HG03378 (cell line): ENCODE measurements at regions not wholly inside any gene's neighbourhood (a gene's known extent, or its start where the extent isn't known, plus 50 kb on each side); places are given as distances from the start of the nearest gene placed in this dataset.

Experiments
- ATAC-seq: cut with Tn5 transposase; IDR thresholded peaks from one replicate; pipeline ENCODE4 v1.9.1; 2021; ENCODE audit warnings: mild to moderate bottlenecking, moderate library complexity; ENCODE audit not compliant: unreplicated experiment

- no peak for ATAC-seq
Observed at GRCh38 chr14:98018628-98019027, 1221.4 kb downstream of the VRK1 start.

- no peak for ATAC-seq
Observed at GRCh38 chr14:98022541-98023520, 1225.6 kb downstream of the VRK1 start.

DNA sequence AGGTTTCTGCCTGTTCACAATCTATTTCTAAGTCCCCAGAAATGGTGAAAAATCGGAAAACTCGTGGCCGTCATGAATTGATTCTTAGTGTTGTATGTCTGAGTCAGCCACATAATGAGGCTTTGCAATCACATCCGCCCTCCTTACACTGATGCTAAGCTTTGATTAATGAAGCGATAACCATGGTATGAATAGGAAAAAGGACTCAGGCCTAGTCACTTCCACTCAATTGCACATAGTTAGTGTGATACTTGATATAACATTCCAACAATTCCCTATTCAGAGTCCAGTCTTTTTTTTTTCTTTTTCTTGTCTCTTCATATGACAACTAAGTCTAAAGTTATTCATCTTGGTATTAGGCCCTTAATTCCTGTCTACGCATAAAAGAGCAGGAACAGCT is 1231.0 kb downstream of the VRK1 start:
- no peak for ATAC-seq

DNA sequence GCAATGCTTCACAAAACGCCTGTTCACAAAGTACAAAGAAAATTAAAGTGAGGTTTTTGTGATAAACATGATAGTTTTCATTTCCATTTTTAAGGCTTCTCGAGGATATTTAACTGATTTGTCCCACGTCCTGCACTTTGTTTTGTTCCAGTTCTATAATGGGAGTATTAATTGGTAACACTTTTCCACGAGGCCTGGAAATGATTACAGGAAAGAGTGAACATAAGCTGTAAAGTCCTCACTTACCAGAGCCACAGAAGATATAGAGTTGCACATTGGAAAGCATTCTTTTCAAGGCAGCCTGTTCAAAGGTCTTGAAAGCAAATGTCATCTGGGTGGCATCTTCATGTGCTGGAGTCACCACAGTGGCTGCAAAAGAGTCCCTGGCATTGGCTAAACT is 1236.6 kb downstream of the BCL11B start:
- ATAC-seq = no peak

DNA sequence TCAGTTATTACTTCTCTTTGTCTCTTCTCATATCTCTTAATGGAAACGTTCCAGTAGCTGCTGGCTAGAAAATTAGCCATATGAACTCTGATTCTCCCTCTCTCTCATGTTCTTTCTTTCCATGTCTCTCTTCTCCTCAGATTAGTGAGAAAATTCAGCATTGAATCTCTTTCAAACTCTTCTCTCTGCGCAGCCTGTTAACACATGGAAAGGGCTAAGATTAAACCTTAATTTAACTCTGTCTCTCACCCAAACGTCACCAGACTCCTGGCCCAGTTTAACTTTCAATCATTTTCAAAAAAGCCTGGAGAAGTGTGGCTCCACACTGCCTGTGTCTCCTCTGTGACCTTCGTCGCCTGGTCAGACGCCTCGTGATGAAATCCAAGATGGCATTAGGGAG is 1234.2 kb downstream of the BCL11B start:
- ATAC-seq = no peak

DNA sequence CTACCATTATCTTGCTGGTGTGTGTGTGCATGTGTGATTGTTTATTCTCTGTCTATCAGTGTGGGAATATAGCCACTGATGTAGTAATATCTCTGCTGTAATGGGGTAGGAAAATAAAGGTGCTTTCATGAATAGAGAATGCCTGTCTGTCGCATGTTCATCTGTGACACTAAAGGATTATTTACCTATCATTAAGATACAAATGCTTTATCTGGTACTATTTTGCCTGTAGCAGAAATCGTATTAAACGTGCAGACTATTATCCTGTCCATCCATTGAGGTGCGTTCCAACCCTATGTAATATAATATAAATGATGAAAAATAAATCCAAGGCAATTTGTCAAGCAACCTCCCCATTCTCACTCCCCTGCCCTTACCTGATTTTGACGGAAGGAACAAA is 1215.1 kb downstream of the BCL11B start:
- ATAC-seq = no peak

DNA sequence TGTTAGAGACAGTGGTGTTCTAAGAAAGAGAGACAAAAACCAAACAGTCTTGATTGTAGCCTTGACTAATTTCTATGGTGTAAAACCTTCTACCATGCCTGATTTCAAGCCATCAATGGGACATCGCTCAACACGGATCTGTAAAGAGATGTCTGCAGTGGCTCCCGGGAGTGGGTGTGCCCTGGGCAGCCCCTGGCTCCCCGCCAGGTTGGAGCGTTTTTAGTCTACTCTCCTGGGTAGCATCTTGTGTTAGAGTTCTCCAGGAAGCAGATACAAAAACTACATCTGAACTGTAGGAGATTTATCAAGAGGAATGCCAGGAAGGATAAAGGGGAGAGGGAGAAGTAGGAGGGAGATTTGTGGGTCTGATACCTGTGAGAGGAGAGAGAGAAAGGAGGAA is 1212.9 kb downstream of the BCL11B start:
- no peak for ATAC-seq

DNA sequence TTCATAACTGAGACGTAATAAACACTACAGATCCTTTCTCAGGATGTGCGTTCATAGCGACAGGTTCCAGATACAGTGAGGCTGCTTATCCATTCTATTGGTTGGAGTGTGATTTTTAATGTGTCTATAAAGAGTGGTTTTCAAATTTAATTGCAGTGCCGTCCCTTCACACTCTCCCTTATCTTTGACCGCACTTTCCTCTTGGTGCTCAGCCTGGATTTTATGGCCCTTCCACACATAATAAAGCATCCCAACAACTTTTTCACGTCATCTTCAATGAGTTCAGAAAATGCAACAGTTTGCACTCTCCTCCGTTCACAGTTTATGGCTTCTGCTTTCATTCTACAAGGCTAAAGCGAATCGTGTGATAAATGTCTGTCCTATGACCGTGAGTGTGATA is 1209.9 kb downstream of the BCL11B start:
- ATAC-seq = no peak

GRCh38 chr14:98069712-98070171 is 1202.3 kb downstream of the BCL11B start:
- ATAC-seq = no peak

DNA sequence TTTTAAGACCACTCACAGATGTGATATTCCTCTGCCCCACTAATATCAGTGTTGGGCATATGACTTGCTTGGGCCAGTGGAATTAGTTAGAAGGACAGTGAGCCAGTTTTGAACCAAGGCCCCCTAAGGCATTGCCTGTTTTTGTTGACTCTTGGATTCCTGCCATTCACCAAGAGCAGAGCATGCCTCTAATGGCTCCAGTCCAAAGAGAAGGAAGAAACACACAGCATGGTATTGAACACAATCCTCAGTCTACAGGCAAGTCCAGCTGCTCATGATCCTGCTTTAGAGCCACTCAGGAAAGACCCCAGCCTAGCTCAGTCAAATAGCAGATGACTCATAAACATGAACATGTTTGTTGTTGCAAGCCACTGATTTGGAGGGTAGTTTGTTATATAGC is 1201.5 kb downstream of the BCL11B start:
- no peak for ATAC-seq

DNA sequence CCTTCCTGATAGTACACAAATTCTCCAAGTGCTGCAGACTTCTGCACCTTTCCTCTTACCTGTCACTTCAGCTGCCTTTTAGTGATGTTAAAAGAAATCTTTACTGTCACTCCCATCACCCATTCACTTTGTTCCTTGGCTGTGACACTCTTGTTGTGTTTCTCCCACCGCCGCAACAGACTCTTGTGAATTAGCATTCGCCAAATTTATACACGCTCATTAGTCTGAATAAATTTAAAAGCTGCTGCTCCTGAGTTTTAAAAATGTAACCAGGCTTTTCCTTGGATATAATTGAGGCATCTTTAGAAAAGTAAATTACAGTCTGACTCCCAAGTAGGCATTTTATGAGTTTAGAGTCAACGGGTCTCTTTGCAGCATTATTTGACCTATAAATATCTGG is 1197.9 kb downstream of the BCL11B start:
- no peak for ATAC-seq

DNA sequence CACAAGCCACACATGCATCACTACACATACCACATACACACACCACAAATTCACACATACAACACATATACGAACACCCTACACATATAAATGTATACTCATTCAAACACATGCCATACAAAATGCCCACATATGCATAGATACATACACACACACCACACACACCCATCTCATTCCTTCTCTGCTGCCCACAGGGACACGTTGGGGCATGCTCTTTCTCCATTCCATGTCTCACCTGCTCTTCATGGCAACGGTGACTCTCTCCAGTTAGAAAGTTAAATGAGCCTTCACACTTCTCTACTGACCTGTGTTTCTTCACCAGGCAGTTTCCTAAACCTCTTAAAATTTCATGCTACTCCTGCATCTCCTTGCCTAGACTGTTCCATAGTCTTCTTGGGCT is 1194.8 kb downstream of the BCL11B start:
- ATAC-seq = no peak

GRCh38 chr14:98082833-98083232 is 1189.2 kb downstream of the BCL11B start:
- ATAC-seq = no peak

DNA sequence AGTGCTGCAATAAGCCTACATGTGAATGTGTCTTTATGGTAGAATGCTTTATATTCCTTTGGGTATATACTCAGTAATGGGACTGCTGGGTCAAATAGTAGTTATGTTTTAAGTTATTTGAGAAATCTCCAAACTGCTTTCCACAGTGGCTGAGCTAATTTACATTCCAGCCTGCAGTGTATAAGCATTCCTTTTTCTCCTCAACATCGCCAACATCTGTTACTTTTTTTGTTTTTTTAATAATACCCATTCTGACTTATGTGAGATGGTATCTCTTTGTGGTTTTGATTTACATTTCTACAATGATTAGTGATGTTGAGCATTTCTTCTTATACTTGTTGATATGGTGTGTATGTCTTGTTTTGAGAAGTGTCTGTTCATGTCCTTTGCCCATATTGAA is 1186.2 kb downstream of the BCL11B start:
- ATAC-seq = no peak

DNA sequence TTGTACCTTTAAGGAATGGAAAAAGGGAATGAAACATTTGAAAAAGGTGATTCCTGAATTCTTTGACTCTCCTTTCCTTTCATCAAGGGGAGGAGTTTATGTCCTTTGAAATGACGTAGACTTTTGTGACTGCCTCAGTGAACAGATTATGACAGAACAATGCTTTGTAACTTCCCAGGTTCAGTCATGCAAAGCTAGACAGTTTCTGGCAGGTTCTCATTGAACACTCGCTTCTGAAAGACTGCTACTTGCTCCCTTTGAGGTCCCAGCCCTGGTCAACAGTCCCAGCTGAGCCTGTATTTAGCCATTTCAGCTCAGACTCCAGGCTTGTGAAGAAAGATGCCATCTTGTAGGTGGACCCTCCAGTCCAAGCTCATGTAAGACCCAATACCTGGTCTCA is 1178.9 kb downstream of the BCL11B start:
- ATAC-seq = no peak

- no peak for ATAC-seq
Observed at GRCh38 chr14:98099527-98099926, 1172.5 kb downstream of the BCL11B start.

DNA sequence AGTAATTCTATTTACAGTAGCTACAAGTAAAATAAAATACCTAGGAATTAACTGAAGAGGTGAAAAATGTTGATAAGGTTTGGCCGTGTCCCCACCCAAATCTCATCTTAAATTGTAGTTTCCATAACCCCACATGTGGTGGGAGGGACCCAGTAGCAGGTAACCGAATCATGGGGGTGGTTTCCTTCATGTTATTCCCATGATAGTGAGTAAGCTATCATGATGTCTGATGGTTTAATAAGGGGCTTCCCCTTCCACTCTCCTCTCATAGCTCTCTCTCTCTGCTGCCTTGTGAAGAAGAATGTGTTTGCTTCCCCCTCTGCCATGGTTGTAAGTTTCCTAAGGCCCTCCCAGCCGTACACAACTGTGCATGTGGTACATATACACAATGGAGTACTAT is 1170.7 kb downstream of the BCL11B start:
- no peak for ATAC-seq

GRCh38 chr14:98103705-98104104 is 1168.3 kb downstream of the BCL11B start:
- no peak for ATAC-seq

GRCh38 chr14:98109326-98109725 is 1162.7 kb downstream of the BCL11B start:
- no peak for ATAC-seq

DNA sequence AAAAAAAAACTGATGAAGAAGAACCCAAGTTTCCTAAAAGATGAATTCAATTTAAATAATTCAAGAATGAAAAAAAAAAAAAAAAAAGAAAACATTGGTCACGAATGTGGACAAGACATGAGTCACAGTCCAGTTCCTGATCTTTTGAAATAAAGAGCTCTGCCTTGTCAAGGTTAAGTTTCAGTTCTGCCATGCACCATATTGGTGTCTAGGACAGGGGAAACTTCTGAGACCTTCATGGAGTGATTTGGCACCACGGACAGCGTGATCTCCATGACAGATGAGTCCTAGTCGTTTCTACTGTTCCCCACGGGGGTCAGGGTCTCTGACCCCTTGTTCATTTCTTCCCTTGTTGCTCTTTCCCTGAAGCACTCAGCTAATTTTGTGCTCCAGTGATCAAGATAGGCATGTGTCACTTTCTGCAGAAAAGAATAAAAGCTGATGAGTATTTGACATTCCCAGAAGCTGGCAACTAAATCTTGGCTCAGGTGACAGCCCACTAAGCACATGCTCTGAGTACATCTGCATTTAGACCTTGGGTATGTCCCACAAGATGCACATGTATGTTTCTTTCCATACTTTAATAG is 1159.7 kb downstream of the BCL11B start:
- no peak for ATAC-seq

- no peak for ATAC-seq
Observed at GRCh38 chr14:98114122-98114895, 1157.7 kb downstream of the BCL11B start.

- ATAC-seq = no peak
Observed at GRCh38 chr14:98114946-98115345, 1157.1 kb downstream of the BCL11B start.
